GM18867 (cell line): ENCODE measurements at regions not wholly inside any gene's neighbourhood (a gene's known extent, or its start where the extent isn't known, plus 50 kb on each side); places are given as distances from the start of the nearest gene placed in this dataset.
"Not testable (repeated sequence)": the region's sequence is repeated elsewhere in the genome, so short reads cannot be mapped to it uniquely, and the experiment has no call there.

Experiments used
- ATAC-seq: cut with Tn5 transposase; IDR thresholded peaks from one replicate; pipeline ENCODE4 v1.9.1; 2021; ENCODE audit warnings: mild to moderate bottlenecking, moderate library complexity; ENCODE audit not compliant: unreplicated experiment

DNA sequence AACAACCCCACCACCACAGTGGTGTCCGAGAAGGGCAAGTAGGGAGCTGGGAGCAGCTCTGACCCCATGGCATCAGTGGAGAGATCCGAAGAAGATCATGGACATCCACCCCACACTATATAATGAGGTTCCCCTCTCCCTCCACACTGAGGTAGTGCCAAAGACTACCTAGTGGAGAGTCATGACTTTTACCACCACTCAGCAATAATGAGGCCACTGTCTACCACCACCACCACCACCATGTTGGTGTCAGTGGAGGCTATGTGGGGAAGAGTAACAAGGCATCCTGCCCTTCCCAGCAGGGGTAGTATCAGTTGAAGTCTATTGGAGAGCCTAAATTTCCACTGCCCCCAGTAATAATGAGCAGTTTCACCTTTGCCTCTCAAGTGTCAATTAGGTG lies 321.7 kb upstream of the ZC3H15 start:
- no peak for ATAC-seq

GRCh38 chr2:186170693-186171092 lies 315.4 kb upstream of the ZC3H15 start:
- no peak for ATAC-seq

DNA sequence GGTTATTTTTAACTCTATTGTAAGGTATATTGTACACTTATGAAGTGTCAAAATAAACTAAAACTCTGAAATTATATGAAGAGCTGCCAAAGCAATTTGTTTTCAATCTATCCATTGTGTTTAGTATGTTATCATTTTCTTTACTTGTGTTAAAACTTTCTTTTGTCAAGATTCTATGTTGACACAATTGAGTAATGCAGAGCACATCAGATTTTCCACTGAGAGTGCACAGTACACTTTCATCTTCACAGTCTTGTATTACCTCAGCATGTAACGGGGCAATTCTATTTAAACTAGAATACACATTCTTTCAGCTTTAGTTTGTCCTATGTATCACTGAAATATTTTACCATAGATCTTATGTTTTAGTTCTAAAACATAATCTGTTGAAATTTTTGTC lies 304.4 kb upstream of the ZC3H15 start:
- no peak for ATAC-seq

DNA sequence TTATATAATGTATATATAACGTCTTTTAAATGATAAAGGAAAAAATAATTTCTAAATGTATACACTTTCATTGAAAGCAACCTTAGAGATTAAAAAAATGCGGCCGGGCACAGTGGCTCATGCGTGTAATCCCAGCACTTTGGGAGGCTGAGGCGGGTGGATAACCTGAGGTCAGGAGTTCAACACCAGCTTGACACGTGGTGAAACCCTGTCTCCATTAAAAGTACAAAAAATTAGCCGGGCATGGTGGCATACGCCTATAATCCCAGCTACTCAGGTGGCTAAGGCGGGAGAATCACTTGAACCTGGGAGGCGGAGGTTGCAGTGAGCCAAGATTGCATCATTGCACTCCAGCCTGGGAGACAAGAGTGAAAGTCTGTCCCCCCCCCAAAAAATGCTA lies 303.7 kb upstream of the ZC3H15 start:
- not testable (repeated sequence) for ATAC-seq

DNA sequence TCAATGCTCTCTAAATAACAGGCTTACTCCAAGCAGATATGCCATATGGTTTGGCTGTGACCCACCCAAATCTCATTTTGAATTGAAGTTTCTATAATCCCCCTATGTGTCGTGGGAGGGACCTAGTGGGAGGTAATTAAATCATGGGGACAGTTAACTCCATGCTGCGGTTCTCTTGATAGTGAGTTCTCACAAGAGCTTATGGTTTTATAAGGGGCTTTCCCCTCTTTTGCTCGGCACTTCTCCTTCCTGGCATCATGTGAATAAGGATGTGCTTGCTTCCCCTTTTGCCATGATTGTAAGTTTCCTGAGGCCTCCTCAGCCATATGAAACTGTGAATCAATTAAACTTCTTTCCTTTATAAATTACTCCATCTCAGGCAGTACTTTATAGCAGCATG lies 302.7 kb upstream of the ZC3H15 start:
- no peak for ATAC-seq

GRCh38 chr2:186187854-186188253 lies 298.2 kb upstream of the ZC3H15 start:
- ATAC-seq: no peak

DNA sequence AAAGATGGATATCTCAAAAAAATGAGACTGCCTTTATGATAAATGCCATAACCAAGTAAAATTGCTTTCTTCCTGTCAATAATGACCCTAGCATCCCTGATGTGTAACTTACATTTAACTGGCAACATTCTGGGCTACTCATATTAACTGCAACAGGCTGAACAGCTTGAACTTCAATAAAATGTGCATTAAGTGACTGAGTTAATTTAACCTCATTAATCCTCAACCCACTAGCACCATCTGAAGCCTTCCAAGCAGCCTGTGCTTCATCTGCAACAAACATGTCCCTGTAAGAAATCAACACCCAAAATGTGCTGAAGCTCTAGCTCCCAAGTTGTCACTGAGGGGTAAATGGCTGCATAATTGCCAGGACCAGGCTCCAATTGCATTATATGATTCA lies 296.2 kb upstream of the ZC3H15 start:
- no peak for ATAC-seq

DNA sequence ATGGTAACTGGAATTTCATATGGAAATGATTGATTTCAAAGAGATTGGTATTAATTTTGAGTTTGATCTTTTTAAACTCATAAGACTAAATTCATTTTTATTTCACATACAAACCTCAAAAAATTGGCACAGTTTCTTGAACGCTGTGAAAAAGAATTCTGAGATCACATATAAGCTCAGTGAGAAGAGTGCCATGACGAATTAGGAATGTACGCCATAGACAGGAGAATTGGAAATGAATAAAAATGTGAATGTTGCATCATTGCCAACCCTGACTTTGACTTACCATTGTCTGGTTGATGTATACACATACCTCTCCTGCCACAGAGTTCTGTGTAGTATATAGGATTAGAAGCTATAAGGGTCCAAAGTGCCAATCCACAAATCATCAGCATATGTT lies 290.4 kb upstream of the ZC3H15 start:
- ATAC-seq: no peak

DNA sequence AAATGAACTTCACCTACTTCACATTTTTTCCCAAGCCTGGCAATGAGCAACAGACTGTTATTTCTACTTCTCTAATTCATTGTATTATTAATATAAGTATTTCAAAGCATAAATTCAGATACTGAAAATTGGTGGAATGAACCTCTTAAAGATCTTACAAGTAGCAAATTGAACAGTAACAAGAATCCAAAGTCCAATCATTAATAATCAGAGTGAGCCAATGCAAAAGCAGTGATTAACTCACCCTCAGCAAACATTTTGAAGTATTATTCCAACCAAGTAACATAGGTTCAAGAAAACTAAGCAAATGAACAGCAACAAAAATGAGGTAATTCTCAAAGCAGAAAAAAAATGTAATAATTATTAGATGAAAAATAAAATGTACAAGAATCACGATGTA lies 288.1 kb upstream of the ZC3H15 start:
- no peak for ATAC-seq

DNA sequence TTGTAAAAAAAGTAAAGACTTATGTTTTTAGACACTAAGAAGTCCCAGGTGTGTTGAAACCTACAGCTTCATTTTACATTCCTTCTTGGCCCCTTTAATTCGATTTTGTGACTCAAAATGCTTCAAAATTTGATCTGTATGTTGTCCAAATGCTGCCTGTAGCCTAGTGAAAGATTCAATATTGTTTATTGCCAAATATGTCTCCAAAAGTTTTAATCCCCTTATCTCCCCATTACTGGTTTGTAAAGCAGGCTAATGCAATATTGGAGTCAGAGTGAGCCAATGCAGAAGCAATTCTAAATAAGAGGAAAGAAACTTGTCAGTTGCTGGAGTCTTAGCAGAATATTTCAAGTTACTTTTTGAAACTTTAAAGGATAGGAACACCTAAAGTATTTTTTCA lies 287.0 kb upstream of the ZC3H15 start:
- no peak for ATAC-seq

- no peak for ATAC-seq
Observed at GRCh38 chr2:186201371-186201770, 284.7 kb upstream of the ZC3H15 start.

DNA sequence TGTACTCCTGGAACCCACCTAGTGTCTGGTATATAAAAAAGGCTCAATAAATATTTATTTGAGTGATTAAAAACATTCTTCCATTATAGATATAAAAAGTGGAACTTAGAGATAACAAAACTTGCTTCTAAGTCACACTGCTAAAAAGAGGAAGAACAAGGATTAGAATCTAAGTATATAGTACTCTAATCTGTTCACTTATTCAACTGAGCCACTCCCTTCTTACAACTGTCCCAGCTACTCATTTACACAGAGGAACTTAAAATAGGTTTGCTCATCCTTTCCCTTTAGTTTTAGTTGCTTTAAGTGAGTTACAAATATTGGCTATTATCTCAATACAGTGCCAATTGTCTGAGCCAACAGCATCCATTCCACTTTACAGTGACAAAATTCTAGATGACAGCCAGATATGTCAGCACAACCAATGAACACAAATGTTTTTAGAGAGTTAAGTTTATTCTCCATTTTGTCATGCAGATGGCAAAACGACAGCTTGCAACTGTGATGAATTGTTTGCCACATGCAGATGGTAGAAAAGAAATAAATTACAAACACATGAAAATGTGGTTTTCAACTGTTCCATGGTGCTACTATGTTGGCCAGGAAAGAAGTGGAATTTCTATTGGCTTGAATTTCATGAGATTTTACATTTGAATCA lies 280.7 kb upstream of the ZC3H15 start:
- no peak for ATAC-seq

DNA sequence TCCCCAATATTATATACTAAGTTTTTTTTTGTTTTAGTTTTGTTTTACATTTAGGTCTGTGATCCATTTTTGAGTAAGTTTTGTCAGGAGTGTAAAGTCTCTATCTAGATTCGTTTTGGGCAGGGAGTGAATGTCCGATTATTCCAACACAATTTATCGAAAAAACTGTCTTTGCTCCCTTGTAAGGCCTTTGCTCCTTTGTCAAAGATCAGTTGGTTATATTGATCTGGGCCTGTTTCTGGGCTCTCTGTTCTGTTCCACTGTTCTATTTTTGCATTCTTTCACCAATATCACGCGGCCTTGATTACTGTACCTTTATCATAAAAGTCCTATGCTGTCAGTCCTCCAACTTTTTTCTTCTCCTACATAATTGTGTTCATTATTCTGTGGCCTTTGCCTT lies 276.5 kb upstream of the ZC3H15 start:
- no peak for ATAC-seq

- no peak for ATAC-seq
Observed at GRCh38 chr2:186220409-186220808, 265.7 kb upstream of the ZC3H15 start.

DNA sequence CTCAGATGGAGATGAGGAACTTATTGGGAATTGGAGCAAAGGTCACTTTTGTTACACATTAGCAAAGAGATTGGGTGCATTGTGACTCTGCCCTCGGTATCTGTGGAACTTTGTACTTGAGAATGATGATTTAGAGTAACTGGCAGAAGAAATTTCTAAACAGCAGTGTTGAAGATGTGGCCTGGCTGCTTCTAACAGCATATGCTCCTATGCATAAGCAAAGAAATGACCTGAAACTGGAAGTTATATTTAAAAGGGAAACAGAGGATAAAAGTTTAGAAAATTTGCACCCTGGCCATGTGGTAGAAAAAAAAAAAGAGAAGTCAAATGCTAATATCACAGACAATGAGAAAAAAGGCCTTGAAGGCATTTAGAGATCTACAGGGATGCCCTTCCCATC lies 256.8 kb upstream of the ZC3H15 start:
- ATAC-seq: no peak

DNA sequence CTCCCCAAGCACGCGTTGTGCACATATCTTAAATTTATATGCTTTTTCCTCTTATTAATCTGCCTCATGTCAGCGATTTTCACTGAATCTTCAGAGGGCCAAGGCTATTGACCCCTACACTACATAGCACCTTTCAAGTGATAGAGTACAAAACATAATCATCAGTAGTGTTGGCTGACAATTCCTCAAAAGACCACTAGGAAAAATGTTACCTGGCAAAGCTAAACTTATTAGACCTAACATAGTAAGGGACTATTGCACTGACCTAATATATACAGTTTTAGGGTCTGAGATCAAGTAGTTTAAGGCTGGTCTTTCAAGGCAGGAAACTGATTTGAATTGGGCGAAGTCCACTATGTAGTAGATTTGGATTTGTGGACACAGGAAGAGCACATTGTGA lies 244.2 kb upstream of the ZC3H15 start:
- ATAC-seq: no peak

GRCh38 chr2:186254759-186255158 lies 231.3 kb upstream of the ZC3H15 start:
- no peak for ATAC-seq

GRCh38 chr2:186255823-186256222 lies 230.2 kb upstream of the ZC3H15 start:
- ATAC-seq: no peak

GRCh38 chr2:186256540-186256939 lies 229.5 kb upstream of the ZC3H15 start:
- peak; percentile 88 for ATAC-seq

GRCh38 chr2:186263673-186264250 lies 222.3 kb upstream of the ZC3H15 start:
- no peak for ATAC-seq

DNA sequence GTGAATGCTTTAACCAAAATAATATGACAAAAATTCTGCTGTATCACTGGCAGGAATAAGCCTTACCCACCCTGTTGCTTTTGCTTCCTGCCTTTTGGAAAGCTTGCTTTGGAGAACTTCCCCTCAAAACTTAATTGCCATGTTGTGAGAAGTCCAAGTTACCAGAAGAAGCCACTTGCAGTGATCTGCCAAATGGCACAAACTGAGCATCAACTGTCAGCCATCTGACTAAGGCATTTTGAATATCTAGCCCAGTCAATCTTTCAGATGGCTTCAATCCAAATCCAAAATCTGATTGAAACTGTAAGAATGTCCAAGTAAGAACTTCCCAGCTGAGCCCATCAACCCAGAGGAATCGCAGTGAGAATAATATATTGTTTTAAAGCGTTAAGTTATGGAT lies 216.5 kb upstream of the ZC3H15 start:
- ATAC-seq: no peak

DNA sequence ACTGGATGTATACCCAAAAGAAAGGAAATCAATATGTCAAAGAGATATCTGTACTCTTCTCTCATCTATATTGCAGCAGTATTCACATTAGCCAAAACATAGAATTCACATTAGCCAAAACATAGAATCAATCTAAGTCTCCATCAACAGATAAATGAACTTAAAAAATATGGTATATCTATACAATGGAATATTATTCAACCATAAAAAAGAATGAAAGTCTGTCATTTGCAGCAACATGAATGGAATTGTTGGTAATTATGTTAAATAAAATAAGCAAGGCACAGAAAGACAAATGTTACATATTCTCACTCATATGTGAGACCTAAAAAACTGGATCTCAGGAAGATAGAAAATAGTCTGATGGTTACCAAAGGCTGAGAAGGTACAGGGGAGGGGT lies 212.1 kb upstream of the ZC3H15 start:
- ATAC-seq: no peak

GRCh38 chr2:186274936-186275575 lies 211.0 kb upstream of the ZC3H15 start:
- ATAC-seq: no peak
